ENCODE measurements at regions not wholly inside any gene's neighbourhood (a gene's known extent, or its start where the extent isn't known, plus 50 kb on each side); places are given as distances from the start of the nearest gene placed in this dataset.

- H3K9me3 ChIP-seq (ENCODE audit: control insufficient read depth in 1 of 2, insufficient read depth in 1 of 2, low read length in 2 of 2), result no peaks in the 10 kb centered on the region
- no peak overlapping the region for H3K27ac ChIP-seq (ENCODE audit: low read depth in 1 of 2, low read length in 2 of 2)
- Mint-ChIP-seq H3K4me1 (ENCODE audit: low read depth) (no peaks in the 10 kb centered on the region), H3K27ac (no peak overlapping the region), H3K4me3 (no peak overlapping the region), H3K27me3 (peaks cover 20% of the 10 kb centered on the region), H3K9me3 (no peaks in the 10 kb centered on the region), H3K36me3 (ENCODE audit: low read depth) (no peaks in the 10 kb centered on the region)
- no peaks in the 10 kb centered on the region for H3K4me1 ChIP-seq (ENCODE audit: insufficient read depth, low read length)
- no peak overlapping the region for H3K4me3 ChIP-seq (ENCODE audit: low read length)
- intact Hi-C loops (cut with DNase I, micrococcal nuclease), result no loop called here
- ATAC-seq (ENCODE audit: poor library complexity), result no peak
- no peak for TF ChIP-seq CTCF (IDR thresholded peaks at IDR 0.05)
- CTCF ChIA-PET, result no interaction called here
- no peaks in the 10 kb centered on the region for H3K36me3 ChIP-seq (ENCODE audit: insufficient read depth, low read length)
- H3K27me3 ChIP-seq (ENCODE audit: control insufficient read depth in 1 of 2, insufficient read depth in 2 of 2, low read length in 2 of 2), result no peaks in the 10 kb centered on the region
- POLR2A ChIA-PET, result no interaction called here
- no peak for DNase-seq
Observed at GRCh38 chr3:152638214-152638613, 196.7 kb upstream of the P2RY1 start.

- Mint-ChIP-seq H3K4me3 (no peak overlapping the region), H3K27me3 (peaks cover 16% of the 10 kb centered on the region), H3K9me3 (no peaks in the 10 kb centered on the region), H3K36me3 (ENCODE audit: low read depth) (no peaks in the 10 kb centered on the region), H3K27ac (no peak overlapping the region), H3K4me1 (ENCODE audit: low read depth) (no peaks in the 10 kb centered on the region)
- H3K4me3 ChIP-seq (ENCODE audit: low read length), result no peak overlapping the region
- POLR2A ChIA-PET, result no interaction called here
- H3K4me1 ChIP-seq (ENCODE audit: insufficient read depth, low read length), result no peaks in the 10 kb centered on the region
- CTCF ChIA-PET, result no interaction called here
- intact Hi-C loops (cut with DNase I, micrococcal nuclease), result no loop called here
- DNase-seq (no peak), ATAC-seq (ENCODE audit: poor library complexity) (no peak)
- no peak overlapping the region for H3K27ac ChIP-seq (ENCODE audit: low read depth in 1 of 2, low read length in 2 of 2)
- no peak for TF ChIP-seq CTCF (IDR thresholded peaks at IDR 0.05)
- no peaks in the 10 kb centered on the region for H3K9me3 ChIP-seq (ENCODE audit: control insufficient read depth in 1 of 2, insufficient read depth in 1 of 2, low read length in 2 of 2)
- no peaks in the 10 kb centered on the region for H3K36me3 ChIP-seq (ENCODE audit: insufficient read depth, low read length)
- no peaks in the 10 kb centered on the region for H3K27me3 ChIP-seq (ENCODE audit: control insufficient read depth in 1 of 2, insufficient read depth in 2 of 2, low read length in 2 of 2)
Observed at GRCh38 chr3:152638707-152639450, 196.1 kb upstream of the P2RY1 start.

- no peaks in the 10 kb centered on the region for H3K4me1 ChIP-seq (ENCODE audit: insufficient read depth, low read length)
- ATAC-seq (ENCODE audit: poor library complexity) (no peak), DNase-seq (no peak)
- H3K27me3 Mint-ChIP-seq, result peaks cover 13% of the 10 kb centered on the region
- H3K9me3 ChIP-seq (ENCODE audit: control insufficient read depth in 1 of 2, insufficient read depth in 1 of 2, low read length in 2 of 2), result peaks cover 0 to 5% of the 10 kb centered on the region in 2 experiments
- no peaks in the 10 kb centered on the region for H3K27me3 ChIP-seq (ENCODE audit: control insufficient read depth in 1 of 2, insufficient read depth in 2 of 2, low read length in 2 of 2)
- no peak for TF ChIP-seq CTCF (IDR thresholded peaks at IDR 0.05)
- H3K4me3 ChIP-seq (ENCODE audit: low read length), result no peak overlapping the region
- no peaks in the 10 kb centered on the region for H3K4me1 Mint-ChIP-seq (ENCODE audit: low read depth)
- H3K27ac ChIP-seq (ENCODE audit: low read depth in 1 of 2, low read length in 2 of 2), result no peak overlapping the region
- H3K4me3 Mint-ChIP-seq, result no peak overlapping the region
- no peak overlapping the region for H3K27ac Mint-ChIP-seq
- ChIA-PET CTCF (no interaction called here), POLR2A (no interaction called here)
- H3K36me3 ChIP-seq (ENCODE audit: insufficient read depth, low read length), result no peaks in the 10 kb centered on the region
- intact Hi-C loops (cut with DNase I, micrococcal nuclease), result no loop called here
- H3K36me3 Mint-ChIP-seq (ENCODE audit: low read depth), result no peaks in the 10 kb centered on the region
- no peaks in the 10 kb centered on the region for H3K9me3 Mint-ChIP-seq
Observed at GRCh38 chr3:152641198-152641597, 193.7 kb upstream of the P2RY1 start.

All from CD4-positive, alpha-beta T cell (primary cell).